RKO (cell line): ENCODE measurements at regions not wholly inside any gene's neighbourhood (a gene's known extent, or its start where the extent isn't known, plus 50 kb on each side); places are given as distances from the start of the nearest gene placed in this dataset.
"Not testable (repeated sequence)": the region's sequence is repeated elsewhere in the genome, so short reads cannot be mapped to it uniquely, and the experiment has no call there.

ENCODE experiments used
- DNase-seq: peaks from one replicate; pipeline ENCODE4 v3.0.0-alpha.2; 2016; ENCODE audit warnings: low spot score

DNA sequence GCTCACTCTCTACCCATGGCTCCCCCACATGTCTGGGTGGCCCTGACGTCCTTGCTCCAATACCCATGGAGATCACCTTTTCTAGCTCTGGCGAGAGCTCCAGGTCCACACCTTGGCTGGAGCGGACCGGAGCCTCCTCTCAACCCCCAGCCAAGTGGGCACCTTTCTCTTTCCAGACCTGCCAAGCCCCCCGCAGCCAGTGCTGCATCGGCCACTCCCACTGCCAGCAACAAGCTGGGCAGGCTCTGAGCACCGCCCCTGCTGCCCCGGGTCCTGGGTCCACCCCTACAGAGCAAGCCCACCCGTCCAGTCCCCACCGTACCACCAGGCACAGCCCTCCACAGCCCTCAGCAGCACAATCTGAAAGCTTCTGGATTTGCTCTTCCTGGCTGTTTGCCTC, 98.2 kb upstream of the C14orf180 start:
- DNase-seq, result no peak

DNA sequence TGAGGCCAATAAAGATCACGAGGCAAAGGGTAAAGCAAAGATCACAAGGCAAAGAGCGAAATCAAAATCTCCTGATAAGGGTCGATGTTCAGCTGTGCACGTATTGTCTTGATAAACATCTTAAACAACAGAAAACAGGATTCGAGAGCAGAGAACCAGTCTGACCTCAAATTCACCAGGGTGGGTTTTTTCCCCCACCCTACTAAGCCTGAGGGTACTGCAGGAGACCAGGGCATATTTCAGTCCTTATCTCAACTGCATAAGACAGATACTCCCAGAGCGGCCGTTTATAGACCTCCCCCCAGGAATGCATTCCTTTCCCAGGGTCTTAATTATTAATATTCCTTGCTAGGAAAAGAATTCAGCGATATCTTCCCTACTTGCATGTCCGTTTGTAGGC, 97.5 kb upstream of the C14orf180 start:
- not testable (repeated sequence) for DNase-seq

DNA sequence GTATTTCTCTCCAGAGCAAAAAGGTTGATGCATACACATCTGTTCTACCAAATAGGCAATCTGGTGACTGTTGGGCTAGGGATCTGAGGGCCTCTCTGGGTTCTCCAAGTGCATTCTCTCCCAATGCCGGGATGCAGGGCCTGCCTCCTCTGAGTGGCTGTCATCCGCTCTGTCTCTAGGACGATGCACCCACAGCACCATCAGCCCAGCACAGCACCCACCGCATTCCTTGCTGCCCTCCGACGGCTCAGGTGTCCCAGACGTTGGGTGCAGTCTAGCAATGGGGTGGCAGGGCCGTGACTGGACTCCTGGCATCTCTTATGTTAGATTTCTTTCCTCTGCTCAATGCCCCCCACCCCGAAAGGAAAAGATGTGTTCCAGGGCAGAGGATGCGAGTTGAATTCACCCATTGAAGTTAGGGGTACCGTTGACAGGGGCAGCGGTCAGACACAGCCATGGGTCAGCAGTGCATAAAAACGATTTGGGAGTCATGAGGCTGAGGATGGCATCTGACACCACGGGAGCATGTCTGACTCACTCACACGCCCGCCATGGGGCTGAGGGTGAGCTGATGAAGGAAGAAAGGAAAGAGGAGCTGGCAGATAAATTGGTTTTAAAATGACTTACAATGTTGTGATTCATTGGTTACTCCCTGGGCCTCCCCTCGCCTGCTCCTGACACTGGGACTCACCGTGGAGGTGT, 93.2 kb upstream of the C14orf180 start:
- no peak for DNase-seq

DNA sequence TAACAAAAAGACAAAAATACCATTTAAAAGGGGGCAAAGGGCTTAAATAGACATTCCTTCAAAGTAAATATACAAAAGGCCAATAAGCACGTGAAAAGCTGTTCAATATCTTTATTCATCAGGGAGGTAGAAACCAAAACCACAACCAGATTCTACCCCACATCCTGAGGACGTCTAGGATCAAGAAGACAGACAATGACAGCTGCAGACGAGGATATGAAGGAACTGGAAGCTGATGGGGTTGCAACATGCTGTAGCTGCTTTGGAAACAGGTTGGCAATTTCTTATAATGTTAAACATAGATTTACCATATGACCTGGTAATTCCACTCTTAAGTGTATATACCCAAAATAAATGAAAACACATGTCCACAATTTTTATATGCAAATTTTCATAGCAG, 85.1 kb upstream of the C14orf180 start:
- DNase-seq, result no peak

DNA sequence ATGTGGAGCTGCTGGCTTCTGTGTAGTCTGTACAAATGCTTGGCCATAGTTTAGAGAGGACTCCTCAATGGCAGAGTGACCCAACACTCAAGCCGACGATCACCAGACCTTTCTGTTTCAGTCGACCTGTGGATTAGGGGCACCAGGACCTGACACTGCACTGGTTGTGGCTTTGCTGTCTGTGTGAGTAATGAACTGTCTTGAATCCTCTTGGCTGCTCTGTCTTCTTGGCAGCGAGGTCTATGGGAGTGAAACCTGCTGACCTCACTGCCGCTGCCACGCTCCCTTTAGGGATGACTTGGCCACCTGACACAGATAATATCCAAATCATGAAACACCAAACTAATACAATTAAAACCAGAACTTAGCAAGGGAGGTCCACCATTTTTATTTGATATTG, 83.5 kb upstream of the C14orf180 start:
- no peak for DNase-seq

DNA sequence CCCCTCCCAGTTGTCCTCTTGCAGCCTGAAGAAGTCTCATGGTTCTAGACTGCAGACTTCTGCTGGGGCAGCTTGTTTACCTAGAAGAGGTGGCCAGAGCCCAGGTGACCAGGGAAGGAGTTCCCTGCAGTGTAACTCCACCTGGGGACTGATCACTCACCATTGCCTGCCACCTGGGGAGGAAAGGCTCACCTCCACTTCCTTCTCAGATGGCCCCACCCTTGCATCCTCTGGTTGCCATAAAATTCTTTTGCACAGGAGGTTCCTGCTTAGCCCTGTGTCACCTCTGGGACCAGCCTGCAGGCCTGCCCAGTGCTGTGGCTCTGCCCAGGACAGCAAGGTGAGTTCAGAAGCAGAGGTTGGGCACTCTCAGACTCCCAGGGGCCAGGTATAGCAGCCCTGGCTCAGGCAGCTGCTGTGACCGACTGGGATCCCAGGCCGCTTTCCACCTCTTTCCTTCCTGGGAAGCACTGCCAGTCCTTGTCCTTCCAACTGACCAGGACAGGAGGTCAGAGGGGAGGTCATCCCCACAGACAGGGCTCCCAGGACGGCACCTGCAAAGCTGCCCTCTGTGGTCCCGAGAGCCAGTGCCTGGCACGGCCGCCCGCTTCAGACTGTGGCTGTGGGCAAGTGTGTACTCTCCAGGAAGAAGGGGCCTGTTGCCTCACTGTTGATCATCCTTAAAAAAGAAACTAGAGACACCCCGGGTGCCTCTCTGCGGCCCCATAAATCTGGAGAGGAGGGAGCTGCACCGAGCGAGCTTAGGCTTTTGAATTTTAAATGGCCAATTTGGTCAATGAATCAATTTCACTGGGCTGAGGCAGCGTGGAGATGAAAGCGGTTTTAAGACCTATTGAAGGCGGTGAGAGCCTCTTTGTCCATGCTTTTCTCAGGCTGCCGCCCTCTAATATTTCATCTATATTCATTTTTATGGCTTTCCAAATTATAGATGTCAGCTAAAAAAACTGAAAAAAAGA, 79.5 kb upstream of the C14orf180 start:
- DNase-seq, result no peak

DNA sequence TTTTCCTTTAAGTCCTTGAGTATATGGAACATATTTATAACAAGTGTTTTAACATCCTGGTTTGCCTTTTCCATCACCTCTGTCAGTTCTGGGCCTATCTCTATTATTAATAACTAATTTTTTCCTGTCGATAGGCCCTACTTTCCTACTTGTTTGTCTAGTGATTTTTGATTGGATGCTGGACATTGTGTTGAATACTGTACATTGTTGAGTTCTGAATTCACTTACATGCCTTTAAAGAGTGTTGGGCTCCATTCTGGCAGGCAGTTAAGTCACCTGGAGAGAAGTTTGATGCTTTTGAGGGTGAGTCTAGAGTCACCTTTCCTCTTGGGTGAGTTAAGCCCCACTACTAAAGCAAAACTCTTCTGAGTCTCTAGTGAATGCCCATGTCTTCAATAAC, 77.5 kb upstream of the C14orf180 start:
- DNase-seq, result no peak

DNA sequence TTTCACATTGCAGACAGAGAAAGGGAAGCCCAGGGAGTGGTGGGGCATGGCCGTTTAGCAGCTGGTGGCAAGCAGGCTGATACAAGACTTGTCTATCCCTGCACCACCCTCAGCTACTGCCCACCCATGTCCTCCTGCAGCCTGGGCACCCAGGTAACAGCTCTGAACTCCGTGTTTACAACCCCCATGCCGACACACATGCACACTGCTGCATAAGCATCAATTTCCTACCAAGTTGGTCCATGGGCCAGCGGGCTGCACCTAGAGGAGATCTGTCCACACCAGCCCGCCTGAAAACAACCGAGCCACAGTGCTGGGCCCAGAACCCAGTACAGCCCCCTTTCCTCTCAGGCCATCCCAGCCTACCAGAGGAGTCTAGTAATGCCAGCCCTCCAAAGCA, 75.9 kb upstream of the C14orf180 start:
- no peak for DNase-seq

DNA sequence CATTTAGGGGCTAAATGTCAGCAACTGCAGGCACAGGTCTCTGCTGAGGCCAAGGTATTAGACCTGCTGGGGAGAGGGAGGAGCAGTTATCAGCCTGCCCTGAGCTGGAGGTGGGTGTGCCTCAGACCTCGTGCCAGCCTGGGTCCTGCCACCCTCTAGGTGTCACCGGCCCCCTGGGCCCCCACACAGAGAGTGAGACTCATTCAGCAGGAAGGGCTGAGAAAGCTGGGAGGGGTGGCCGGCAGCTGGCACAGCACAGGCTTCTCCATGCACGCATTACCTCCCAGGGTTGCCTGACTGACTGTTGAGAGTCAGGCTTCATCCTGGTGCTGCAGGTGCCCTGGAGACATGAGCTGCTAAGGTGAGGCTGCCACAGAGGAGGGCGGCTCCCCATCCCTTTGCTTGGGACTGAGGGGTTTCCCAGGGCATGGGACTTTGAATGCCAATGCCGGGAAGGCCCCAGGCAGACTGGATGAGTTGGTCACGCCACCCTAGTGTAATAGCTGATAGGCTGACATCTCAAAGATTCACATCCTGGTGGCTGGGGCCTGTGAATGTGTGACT, 75.3 kb upstream of the C14orf180 start:
- no peak for DNase-seq

DNA sequence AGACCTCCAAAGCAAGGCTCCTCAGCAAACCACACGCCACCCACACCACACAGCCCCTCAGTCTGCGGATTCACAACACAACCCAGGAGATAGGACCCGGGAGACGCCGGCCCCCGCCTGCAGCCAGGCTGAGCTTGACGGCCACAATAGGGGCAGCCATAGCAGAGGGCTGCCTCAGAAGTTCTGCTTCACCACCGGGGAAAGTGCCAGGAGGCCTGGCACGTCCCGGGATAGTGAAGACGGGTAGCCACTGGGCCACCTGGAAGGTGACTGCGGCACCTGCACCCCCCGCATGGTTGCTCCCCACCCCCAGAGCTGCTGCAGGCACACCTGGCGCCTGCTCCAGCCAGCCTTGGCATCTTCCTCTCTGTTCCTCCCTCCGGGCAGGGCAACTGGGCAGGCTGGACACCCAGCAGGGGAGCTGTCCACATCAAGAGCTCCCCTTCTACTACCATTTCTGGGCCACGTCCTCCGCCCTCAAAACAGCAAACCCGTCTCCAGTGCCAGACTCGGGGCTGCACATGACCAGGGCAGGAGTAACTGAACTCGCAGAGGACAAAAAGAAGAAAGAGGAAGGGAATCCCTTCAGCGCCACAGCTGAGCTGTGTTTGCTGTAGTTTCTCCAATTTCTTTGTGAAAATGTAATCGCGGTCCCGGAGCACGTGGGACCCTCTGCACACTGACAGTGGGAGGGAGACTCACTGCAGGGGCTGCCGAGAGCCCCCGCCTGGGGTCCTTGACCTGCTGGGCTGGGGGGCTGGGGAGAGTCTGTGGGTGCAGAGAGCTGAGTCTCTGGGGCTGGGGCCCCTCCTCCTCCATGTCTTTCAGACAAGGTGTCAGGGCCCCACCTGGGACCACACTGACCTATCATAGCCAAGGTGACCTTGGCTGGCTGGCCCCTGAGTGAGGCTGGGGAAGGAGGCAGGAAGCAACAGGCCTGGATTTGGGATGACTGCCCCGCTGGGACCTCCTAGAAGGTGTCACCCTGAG, 74.2 kb upstream of the C14orf180 start:
- no peak for DNase-seq

DNA sequence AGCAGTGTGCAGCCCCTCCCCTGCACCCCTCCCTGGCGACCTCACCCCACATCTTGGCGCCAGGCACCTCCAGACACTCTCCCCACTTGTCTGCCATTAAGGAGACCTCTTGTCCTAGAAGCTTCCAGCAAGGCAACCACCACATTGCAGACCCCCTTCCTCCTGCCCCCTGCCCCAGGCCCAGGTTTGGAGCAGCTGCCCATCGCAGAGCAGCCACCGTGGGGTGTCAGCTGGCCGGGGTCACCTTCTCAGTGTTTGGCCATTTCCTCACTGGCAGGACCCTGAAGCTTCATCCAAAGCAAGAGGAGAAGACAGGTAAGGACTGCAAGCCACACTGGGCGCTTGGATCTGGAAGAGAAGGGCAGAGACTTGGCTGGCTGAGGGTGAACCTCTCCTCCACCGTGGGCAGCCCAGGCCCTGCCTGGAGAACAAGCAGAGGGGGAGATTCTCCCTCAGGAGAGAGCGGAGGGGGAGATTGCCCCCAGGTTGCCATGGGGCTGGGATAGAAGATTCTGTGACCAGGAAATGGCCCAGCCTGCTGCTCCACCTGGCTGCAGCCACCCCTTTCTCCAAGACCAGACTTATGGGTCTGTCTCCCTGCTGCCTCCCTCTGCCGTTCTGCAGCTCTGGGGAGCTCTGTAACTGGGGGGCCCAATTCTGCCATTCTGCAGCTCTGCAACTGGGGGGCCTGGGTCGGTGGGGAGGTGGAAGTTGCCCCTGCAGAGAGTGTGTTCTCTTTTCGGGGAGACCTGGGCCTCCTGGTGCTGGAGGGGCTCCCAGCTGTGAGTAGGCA, 72.9 kb upstream of the C14orf180 start:
- no peak for DNase-seq

DNA sequence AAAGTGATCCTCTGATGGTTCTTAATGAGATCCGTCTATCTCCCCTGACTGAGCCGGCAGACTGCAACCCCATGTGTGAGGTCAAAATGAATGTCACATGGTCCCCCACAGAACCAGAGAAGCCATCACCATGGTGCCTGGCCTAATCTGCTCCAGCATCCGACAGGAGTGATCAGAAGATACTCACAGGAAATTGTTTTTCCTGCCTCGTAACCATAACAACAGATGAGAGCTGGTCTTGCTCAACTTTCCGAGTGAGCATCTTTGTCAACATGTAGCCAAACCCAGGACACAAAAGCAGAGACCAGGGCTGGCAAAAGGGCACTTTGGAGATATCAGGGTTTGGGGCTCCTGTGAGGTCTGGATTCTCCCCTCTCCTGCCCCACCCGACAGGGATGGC, 72.1 kb upstream of the C14orf180 start:
- DNase-seq, result no peak

DNA sequence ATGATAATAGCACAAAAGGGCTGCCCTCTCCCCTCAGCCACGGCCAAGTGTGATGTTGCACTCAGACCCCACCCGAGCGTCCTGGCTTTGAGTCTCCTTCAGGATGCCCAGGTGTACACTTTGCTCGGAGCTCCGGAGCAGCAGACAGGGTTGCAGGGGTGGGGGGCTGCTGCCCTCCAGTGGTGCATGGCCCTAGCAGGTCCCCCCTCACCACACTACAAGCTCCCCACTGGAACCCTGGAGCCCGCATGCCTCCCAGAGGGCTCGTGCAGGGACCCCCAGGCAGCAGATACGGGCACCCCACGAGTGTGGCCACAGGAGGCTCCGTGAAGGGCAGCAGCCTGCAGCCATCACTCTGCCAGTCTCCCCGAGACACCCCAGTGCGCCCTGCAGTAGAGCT, 69.9 kb upstream of the C14orf180 start:
- no peak for DNase-seq

DNA sequence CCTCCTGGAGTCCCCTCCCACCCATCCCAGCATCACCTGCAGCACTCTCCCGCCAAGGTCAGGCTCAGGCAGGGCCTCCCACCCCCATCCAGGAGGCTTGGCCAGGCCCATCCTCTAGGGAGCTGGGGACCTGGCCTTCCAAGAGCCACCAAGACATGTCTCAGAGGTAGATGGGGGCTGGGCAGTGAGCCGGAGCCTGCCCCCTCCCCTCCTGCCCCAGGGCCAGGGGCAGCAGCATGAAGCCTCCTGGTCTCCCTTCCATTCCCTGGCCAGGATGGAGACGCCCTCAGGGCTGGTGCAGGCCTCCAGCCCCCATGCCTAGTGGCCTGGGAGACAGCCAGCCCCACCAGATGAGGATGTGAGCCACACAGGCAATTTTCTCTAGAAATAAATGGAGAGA, 69.3 kb upstream of the C14orf180 start:
- DNase-seq, result no peak

DNA sequence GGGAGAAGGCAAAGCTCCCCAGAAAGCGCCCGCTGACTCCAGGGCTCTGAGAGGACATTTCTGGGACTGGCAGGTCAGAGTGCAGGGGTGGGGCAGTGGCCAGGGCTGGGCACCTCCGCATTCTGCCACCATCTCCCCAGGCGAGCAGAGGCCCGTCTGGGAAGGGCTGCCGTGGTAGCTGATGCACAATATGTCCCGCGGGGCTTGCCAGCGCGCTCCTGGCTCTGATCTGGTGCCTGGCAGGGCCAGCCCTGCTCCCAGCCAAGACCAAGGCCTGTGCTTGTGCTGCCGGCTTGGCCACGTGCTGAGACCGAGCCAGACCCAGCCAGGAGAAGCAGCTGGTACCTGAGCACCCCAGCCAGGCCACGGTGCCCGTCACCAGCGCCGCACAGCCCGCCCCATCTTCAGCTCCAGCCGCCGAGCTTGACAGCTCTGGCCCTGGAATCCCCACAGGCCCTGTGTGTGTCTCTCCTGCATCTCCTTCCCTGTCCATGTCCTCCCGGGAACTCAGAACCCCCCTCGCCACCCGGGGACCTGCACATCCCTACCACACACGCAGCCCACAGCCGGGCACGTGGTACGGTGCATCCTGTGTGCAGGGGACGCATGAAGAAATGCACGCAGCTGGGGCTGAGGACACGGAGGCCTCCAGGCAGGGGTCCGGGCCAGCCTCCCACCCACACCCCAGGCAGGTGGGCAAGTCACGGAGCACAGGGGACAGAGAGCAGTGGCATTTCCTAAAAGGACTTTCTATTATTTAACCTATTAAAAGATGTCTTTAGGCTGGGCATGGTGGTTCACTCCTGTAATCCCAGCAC, 68.6 kb upstream of the C14orf180 start:
- no peak for DNase-seq

DNA sequence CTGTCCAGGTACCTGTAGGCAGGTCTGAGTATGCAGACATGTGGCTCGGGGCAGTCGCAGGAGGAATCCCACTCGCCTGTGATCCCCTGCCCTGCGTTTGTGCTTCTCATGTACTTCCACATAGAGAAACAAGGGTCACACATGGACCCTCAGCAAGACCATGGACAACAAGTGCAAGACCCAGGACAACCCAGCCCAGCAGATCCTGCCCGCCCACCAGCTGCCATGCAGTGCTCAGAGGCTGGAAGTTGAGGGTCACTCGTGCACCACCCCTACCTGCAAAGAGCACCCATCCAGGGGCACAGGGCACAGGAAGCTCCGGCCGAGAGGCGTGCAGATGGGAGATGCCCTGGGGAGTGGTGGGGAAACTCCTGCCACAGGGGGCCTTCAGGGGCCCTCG, 67.5 kb upstream of the C14orf180 start:
- DNase-seq, result no peak

DNA sequence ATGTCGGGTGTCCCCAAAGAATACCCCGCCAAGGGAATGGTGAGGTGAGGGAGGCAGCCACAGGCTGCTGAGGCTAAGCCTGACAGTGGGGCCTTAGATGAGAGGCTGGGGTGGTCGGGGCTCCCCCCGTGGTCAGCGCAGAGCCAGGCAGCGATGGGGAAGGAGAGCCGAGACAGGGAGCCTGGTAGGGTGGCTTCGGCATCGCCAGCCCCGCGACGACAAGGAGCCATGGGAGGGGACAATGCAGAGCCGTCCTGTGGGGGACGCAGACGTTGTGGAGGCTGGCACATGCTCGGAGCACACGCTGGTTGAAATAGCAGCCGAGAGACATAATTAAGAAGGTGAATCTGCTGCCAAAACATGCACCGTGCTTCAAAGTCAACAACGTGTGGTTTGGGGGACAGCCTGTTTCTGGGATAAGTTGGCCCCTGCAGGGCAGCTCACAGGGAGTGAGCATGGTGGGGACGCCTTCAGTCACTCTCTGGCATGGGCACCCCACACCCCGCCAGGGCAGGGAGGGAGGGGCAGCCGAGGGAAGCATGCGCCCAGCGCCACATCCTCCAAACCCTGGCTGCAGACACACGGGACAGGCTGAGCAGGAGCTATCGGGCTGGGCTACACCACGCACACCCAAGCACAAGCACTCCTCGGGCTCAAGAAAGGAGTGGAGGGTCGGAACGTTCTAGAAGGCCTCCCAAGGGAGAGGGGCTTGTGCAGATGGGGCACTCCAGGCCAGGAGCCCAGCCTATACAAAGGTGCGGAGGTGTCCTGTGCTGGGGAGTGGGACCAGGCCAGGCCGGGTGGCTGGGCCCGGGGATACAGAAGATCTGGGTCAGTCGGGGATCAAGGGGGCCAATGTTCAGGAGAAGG, 66.6 kb upstream of the C14orf180 start:
- DNase-seq, result no peak

DNA sequence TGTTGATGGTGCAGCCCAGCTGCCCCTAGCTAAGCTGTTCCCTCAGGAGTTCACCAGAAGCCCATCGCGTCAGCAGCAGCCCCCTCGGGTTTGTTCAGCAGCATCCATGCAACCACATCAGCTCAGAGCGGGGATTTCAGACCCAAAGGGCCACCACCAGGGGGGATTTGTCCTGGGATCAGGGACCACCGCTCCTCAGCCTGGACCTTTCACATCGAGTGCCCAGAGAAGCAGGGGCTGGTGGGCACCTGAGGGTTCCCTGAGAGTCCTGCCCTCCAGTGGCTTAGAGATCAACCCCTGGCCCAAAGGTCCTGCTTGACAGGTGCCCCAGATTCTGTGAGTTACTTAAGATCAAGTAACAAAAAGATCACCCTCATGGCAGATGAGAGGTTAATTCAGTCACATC, 65.9 kb upstream of the C14orf180 start:
- DNase-seq, result no peak
